A172 (cell line): ENCODE measurements at regions not wholly inside any gene's neighbourhood (a gene's known extent, or its start where the extent isn't known, plus 50 kb on each side); places are given as distances from the start of the nearest gene placed in this dataset.

Experiments
- DNase-seq: peaks from one replicate; pipeline ENCODE4 v3.0.0-alpha.2; 2015; ENCODE audit warnings: low spot score

DNA sequence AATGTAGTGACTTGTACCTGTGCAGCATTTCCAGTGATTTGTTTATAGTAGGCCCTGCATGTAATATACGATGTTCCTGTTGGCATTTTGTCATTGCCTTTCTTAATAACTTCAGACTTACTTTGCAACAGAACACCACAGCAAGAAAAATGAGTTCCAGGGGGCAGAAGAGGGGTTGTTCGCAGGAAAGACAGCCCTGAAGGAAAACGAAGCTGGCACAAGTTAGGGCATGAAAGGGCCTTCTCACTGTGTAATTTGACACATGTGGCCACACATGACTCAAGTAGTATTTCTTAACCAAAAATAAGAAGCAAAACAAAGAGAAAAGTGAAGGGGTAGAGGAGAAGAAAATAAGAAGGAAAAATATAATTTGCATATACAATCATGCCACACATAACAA, 265.8 kb upstream of the SMIM31 start:
- no peak for DNase-seq

GRCh38 chr4:164501074-164501473, 252.9 kb upstream of the SMIM31 start:
- DNase-seq: no peak

- no peak for DNase-seq
These were observed 250.1 kb upstream of the SMIM31 start for GRCh38 chr4:164503874-164504273.

DNA sequence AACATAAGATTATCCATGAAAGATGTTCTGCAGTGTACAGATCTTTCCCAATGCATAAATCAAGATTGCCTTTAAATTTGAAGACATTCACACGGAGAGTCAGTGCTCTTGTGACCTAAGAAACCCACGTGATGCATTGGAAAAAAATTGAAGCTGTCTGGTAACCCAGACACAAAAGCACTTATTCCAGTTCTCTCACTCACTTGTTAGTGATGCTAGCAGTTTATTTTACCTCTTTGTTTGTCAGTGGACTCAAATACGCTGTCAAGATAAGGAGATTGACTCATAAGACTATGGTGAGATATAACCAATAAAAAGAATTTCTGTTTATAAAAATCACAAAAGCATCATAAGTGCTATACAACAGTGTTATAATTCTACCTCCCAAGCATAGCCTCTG, 245.8 kb upstream of the SMIM31 start:
- DNase-seq: no peak

- DNase-seq: no peak
These were observed 245.2 kb upstream of the SMIM31 start for GRCh38 chr4:164508771-164509170.

GRCh38 chr4:164509951-164510350, 244.0 kb upstream of the SMIM31 start:
- peak; percentile 31 for DNase-seq

DNA sequence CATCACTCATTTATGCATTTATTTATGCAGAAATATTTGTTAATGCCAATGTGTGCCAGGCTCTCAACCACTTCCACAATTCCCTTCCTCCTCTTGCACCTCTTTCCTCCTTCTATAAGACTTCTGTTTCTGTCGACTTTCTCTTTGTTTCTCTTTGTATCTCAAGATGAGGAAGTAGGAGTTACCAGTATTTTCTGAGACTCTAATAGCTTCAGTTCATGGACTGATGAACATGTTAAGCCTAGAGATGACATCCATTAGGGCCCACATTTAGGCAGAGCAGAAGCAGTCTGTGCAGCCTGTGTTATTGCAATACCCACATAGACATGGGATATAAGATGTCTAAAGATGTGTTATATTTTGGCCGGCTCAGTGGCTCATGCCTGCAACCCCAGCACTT, 241.8 kb upstream of the SMIM31 start:
- DNase-seq: no peak

GRCh38 chr4:164514765-164515164, 239.2 kb upstream of the SMIM31 start:
- no peak for DNase-seq

DNA sequence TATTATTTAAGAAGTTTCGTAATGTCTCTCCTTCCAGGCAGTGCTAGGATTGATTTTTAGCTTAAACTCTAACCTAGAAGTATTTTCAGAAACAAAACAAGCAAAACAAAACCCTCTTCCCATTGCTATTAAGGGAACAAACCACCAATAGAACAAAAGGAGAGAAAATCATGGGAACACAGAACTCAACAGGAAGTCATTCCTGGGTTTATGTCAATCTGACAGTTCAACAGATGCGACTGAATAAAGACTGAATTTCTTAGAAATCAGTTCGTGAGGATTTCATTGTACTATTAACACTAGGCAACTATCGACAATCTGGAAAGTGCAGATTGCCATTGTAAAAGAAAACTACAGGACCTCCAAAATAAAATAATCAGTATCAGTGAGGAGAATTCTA, 229.1 kb upstream of the SMIM31 start:
- DNase-seq: no peak

DNA sequence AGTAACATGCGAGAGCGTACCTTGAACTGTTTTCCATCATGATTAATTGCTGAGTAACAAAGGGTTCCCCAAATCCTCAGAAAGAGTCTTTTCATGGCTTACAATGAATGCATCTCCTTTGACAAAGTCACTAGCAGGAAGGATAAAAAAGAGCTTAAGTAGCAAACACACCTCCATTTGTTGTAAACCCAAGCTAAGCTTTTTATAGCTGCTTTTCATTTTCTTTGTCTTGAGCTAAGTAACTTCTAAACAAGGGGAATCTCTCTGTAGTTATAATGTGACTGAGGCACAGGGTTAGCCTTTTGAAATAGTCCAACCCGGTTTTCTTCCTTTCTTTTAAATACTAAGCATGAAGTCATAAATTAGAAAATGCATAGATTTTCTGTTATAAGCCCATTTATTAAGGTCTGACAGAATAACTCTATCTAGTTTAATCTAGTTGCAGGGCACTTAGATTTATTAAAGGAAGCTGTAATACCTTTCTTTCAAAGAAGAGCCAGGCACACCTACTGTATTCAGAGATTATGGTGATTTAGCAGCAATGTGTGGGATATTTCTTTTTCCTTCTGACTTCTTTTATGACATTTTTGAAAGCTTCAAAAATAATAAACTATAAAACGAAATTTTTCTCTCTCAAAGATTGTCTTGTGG, 226.9 kb upstream of the SMIM31 start:
- no peak for DNase-seq

GRCh38 chr4:164529058-164529457, 224.9 kb upstream of the SMIM31 start:
- DNase-seq: no peak

DNA sequence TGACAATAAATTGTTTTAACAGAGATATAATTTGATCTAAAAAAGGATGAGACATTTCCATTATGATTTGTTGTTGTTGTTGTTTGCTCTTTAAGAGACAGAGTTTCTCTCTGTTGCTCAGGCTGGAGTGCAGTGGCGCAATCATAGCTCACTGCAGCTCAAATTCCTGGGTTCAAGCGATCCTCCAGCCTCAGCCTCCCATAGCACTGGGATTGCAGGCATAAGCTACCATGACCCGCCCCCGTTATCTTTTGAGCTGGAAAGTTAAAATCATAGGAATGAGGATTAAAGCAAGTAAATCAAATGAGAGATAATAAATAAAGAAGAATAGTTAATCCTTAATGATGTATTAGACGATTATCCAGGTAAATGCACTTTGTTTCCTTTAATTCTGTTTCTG, 224.4 kb upstream of the SMIM31 start:
- no peak for DNase-seq

DNA sequence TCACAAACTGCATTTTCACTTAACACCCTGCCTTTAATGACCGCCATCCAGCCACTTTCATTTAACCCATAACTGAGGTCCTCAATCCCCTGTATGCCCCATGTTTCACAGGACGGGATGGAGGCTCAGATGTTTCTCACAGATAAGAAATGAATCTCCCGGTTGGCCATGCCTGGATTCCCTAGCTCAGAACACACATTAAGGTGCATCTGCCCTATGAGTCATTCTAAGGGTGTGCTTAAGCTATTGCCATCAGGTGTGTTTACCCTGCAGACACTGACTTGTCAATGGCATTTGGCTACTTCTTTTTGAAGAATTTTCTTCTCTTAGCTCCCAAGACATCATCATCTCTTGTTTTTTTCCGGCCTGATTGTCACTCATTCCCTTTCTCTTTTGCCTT, 222.6 kb upstream of the SMIM31 start:
- DNase-seq: no peak

DNA sequence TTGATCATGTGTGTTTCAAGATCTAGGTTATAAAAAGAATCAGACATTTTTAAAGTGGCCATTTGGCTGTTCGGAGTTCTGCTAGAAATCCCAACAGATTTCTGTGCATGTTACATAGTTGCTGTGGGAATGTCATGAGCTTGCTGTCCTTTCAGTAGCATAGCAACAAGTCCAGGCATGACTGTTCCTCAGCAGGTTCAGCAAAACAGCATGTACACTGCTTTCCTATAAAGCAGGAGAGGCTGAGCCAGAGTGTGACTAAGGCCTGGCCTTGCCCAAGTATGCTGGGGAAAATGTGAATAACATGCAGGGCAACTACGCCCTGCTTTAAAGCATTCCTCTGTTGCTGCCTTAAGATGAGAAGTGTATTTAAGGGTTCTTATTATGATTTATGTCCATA, 217.1 kb upstream of the SMIM31 start:
- DNase-seq: peak; percentile 48

DNA sequence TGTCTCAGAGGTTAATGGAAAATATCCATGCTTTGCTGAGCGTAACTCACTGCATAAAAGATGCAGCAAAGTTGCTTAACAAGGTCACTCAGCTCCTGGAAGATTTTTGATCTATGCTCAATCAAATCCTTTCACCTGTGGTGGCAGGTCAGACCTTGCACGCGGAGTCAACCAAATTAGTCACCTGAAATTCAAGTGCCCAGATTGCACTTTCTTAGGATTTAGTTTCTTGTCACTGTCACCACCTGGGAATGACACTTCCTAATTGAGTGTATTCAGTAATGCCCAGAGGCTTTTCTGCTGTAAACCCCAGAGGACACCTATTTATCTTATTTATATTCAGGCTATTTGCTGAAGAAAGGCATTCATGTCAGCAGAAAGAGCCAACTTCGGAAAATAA, 215.8 kb upstream of the SMIM31 start:
- DNase-seq: no peak

GRCh38 chr4:164540987-164541386, 212.9 kb upstream of the SMIM31 start:
- no peak for DNase-seq

GRCh38 chr4:164542431-164542830, 211.5 kb upstream of the SMIM31 start:
- no peak for DNase-seq

DNA sequence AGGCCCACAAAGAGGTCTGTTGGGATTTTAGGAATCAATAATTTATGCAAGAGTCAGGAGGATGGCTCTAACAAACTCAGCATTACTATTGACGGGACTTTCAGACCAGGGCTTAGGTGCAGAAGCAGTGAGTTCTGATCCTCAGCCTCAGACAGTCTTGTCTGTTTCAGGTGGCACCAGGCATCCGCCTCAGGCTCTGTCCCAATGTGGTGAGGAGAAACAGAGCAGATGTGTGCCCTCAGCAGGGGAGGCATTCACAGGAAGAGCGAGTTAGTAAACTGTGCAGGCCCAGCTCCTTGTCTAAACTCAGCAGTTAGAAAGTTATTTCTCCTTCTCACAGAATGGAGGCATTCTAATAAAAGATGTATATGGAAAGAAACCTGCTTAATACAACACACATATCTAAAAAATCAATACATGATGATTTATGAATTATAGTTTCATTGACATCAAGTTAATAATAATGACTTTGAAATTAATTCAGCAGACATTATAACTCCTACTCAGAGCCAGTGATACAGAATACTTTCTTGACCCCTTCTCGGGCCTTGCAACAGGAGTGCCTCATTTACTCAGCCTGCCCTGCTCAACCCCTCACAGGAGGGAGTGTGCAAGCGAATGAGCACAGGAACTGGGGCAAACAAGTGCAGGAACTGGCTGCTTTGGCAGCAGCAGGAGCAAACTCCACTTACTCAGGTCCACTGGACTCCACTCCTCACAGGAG, 202.8 kb upstream of the SMIM31 start:
- DNase-seq: no peak

GRCh38 chr4:164551713-164552040, 202.3 kb upstream of the SMIM31 start:
- DNase-seq: no peak

DNA sequence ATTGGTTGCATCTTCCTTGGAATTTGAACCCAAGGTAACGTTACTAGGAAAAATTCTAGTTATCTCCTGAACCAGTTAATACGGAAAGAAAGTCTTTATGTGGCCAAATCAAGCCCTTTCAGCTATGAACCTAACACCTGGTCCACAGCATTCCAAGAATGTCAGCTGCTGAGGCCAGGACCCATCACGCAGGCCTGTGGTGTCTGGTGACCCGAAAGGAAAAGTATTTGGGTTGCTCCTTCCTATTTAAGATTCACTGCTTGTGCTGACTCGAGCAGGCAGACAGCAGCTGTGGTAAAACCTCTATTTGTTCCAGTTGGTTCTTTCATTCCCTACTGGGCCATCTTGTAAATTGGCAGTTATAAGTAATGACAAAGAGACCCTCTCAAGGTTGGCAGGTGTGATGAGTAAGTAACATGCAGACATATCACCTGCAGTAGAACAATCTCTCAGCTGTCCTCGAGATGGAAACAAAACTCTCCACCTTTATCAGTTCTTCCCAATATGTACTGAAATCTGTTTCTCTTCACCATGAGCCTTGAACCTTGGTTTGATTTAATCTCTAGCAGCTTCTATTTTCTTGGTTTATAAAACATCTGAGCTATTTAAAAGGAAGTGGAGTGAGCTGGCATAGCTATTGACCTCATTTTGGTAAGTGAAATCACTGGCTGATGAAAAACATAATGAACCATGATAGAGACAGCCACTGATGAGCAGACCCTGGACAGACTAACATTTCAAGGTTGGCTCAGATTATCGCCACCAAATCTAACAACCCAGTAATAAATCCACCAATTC, 182.1 kb upstream of the SMIM31 start:
- peak; percentile 31 for DNase-seq

GRCh38 chr4:164572877-164573279, 181.1 kb upstream of the SMIM31 start:
- DNase-seq: peak; percentile 79

- DNase-seq: no peak
These were observed 178.1 kb upstream of the SMIM31 start for GRCh38 chr4:164575861-164576260.
